ENCODE measurements at regions not wholly inside any gene's neighbourhood (a gene's known extent, or its start where the extent isn't known, plus 50 kb on each side); places are given as distances from the start of the nearest gene placed in this dataset.

GRCh38 chr6:121858310-121858709 is 422.9 kb downstream of the GJA1 start:
- no peak for TF ChIP-seq ELK1 (CRISPR knock-in tag; IDR thresholded peaks at IDR 0.05)
- no peak for TF ChIP-seq GTF2B (IDR thresholded peaks at IDR 0.05; ENCODE audit: extremely low read depth, insufficient read length)
- no peak for TF ChIP-seq CTCF (IDR thresholded peaks at IDR 0.05 in 2 of 3, conservative IDR thresholded peaks at IDR 0.05 in 1 of 3; ENCODE audit: insufficient read depth in 2 of 3, low read depth in 1 of 3, low read length in 3 of 3)
- no peak for TF ChIP-seq IRF2 (CRISPR knock-in tag; IDR thresholded peaks at IDR 0.05)
- TF ChIP-seq USF2 (CRISPR knock-in tag; IDR thresholded peaks at IDR 0.05), result no peak
- TF ChIP-seq ZNF592 (IDR thresholded peaks at IDR 0.05), result no peak
- no peak for TF ChIP-seq ZNF384 (IDR thresholded peaks at IDR 0.05; ENCODE audit: low read depth, low read length)
- no peak for TF ChIP-seq SNIP1 (IDR thresholded peaks at IDR 0.05; ENCODE audit: low read depth)
- TF ChIP-seq ZBTB8A (IDR thresholded peaks at IDR 0.05; ENCODE audit: partially characterized antibody), result no peak

Measured in K562 (cell line).